A673 (cell line): ENCODE measurements at regions not wholly inside any gene's neighbourhood (a gene's known extent, or its start where the extent isn't known, plus 50 kb on each side); places are given as distances from the start of the nearest gene placed in this dataset.

ENCODE experiments used
- BruUV-seq: library from RNA; stranded (reverse); fragments of 400-500 nt; replicated peaks from 2 replicates; lab custom pipeline; 2021; lab: Mats Ljungman, UMichigan
- CTCF ChIA-PET: fragments of 300-600 bp; sonication (Branson Sonifier 250); formaldehyde crosslinking; loops from one replicate; lab custom pipeline; 2022; ENCODE audit warnings: antibody characterized with exemption; lab: Charles Lee
- POLR2A ChIA-PET: fragments of 300-600 bp; sonication (Branson Sonifier 250); formaldehyde crosslinking; loops from one replicate; lab custom pipeline; 2022; ENCODE audit warnings: antibody characterized with exemption; ENCODE audit not compliant: low non-redundant PET; lab: Charles Lee
- DNase-seq: peaks from one replicate; pipeline ENCODE4 v3.0.0-alpha.2; 2015; ENCODE audit warnings: low spot score
- H3K27ac ChIP-seq: fragments of 200-600 bp; sonication (generic); 2 replicates; pipeline ENCODE4 v1.5.1; 2016; ENCODE audit warnings: mixed run types, low read depth, mild to moderate bottlenecking, mixed read lengths, antibody characterized with exemption, low read length; ENCODE audit not compliant: poor library complexity, severe bottlenecking
- H3K27me3 ChIP-seq: fragments of 200-600 bp; sonication (generic); replicated peaks from 2 replicates; pipeline ENCODE4 v1.6.1; 2017; ENCODE audit warnings: mixed run types, low read depth, mild to moderate bottlenecking, mixed read lengths, antibody characterized with exemption, low read length; ENCODE audit not compliant: insufficient read depth, poor library complexity
- H3K36me3 ChIP-seq: fragments of 200-600 bp; sonication (generic); 2 replicates; pipeline ENCODE4 v1.6.1; 2016; ENCODE audit warnings: mixed run types, mild to moderate bottlenecking, mixed read lengths, antibody characterized with exemption, low read length; ENCODE audit not compliant: insufficient read depth, poor library complexity, severe bottlenecking
- H3K4me1 ChIP-seq: fragments of 200-600 bp; sonication (generic); 2 replicates; pipeline ENCODE4 v1.6.1; 2017; ENCODE audit warnings: mixed run types, mild to moderate bottlenecking, mixed read lengths, antibody characterized with exemption, low read length; ENCODE audit not compliant: insufficient read depth, poor library complexity, severe bottlenecking
- H3K4me3 ChIP-seq: fragments of 200-600 bp; sonication (generic); 2 replicates; pipeline ENCODE4 v1.5.1; 2016; ENCODE audit warnings: low read depth, mixed run types, mild to moderate bottlenecking, mixed read lengths, low read length; ENCODE audit not compliant: poor library complexity, severe bottlenecking
- H3K9me3 ChIP-seq: fragments of 200-600 bp; sonication (generic); 2 replicates; pipeline ENCODE4 v1.6.1; 2016; ENCODE audit warnings: mixed run types, low read depth, mild to moderate bottlenecking, mixed read lengths, antibody characterized with exemption, low read length; ENCODE audit not compliant: poor library complexity, severe bottlenecking
- EZH2 ChIP-seq: fragments of 200-600 bp; sonication (generic); IDR thresholded peaks from 2 replicates; pipeline ENCODE4 v1.6.1; 2017; ENCODE audit warnings: borderline replicate concordance, low read depth, mild to moderate bottlenecking, mixed read lengths, antibody characterized with exemption, low read length; ENCODE audit not compliant: poor library complexity, severe bottlenecking
- intact Hi-C: fragments of 100-400 bp; cut with micrococcal nuclease; formaldehyde crosslinking; loops from one replicate; pipeline ENCODE4 v1.10.0; 2022; ENCODE audit not compliant: unreplicated experiment
- TF ChIP-seq, protein P1 (sequence below): fragments of 300-800, 200-600 bp; sonication (generic); conservative IDR thresholded peaks from 2 replicates; pipeline ENCODE4 v1.5.1; 2017; ENCODE audit warnings: low read depth, mild to moderate bottlenecking, antibody characterized with exemption, low read length, moderate library complexity, mixed read lengths

DNA sequence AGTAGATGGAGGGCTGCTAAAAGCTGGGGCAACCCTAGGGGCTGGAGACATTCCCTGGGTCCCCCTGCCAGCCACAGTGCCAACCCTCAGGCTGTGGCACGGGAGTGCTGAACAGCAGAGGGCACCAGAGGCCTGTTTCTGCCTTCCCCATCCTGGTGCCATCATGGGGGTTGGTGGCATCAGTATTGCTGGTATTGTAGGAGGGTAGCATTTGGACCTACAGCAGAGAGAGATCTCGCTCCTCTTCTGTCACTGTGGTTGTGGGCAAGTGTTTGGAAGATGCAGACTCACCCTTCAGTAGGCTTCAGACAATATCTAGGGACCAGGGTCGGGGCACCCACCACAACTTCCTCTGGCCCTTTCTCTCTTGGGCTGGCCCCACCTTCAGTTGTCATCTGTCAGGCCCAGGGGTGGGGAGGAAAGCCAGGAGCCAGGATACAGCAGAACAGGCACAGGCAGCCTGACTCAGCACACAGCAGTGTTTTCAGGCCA is 123.5 kb downstream of the RPLP1 start:
- ChIA-PET POLR2A (interaction anchor here (0.7 kb wide), 1 partner anchor 287 kb away, joined by 4 read pairs; no protein-coding TSS in a partner anchor), CTCF (interaction anchor here (1.3 kb wide), 1 partner anchor 98 kb away, joined by 3 read pairs; no protein-coding TSS in a partner anchor)
- intact Hi-C loops: loop anchor here (10.0 kb wide), 1 partner anchor 909 kb away; no protein-coding TSS in a partner anchor
- TF ChIP-seq, protein P1, sequence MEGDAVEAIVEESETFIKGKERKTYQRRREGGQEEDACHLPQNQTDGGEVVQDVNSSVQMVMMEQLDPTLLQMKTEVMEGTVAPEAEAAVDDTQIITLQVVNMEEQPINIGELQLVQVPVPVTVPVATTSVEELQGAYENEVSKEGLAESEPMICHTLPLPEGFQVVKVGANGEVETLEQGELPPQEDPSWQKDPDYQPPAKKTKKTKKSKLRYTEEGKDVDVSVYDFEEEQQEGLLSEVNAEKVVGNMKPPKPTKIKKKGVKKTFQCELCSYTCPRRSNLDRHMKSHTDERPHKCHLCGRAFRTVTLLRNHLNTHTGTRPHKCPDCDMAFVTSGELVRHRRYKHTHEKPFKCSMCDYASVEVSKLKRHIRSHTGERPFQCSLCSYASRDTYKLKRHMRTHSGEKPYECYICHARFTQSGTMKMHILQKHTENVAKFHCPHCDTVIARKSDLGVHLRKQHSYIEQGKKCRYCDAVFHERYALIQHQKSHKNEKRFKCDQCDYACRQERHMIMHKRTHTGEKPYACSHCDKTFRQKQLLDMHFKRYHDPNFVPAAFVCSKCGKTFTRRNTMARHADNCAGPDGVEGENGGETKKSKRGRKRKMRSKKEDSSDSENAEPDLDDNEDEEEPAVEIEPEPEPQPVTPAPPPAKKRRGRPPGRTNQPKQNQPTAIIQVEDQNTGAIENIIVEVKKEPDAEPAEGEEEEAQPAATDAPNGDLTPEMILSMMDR: peak; percentile 83
- TF ChIP-seq EZH2: no peak
- Histone ChIP-seq H3K27ac (no peak overlapping the region), H3K4me1 (no peaks in the 10 kb centered on the region), H3K36me3 (no peaks in the 10 kb centered on the region), H3K9me3 (no peaks in the 10 kb centered on the region), H3K27me3 (no peaks in the 10 kb centered on the region), H3K4me3 (no peak overlapping the region)
- peak; percentile 58 for DNase-seq
- no TSS peak for BruUV-seq

GRCh38 chr15:69576948-69577351 is 124.3 kb downstream of the RPLP1 start:
- no TSS peak for BruUV-seq
- Histone ChIP-seq H3K27me3 (no peaks in the 10 kb centered on the region), H3K36me3 (no peaks in the 10 kb centered on the region), H3K27ac (no peak overlapping the region), H3K4me1 (no peaks in the 10 kb centered on the region), H3K9me3 (no peaks in the 10 kb centered on the region), H3K4me3 (no peak overlapping the region)
- intact Hi-C loops: loop anchor here (10.0 kb wide), 1 partner anchor 908 kb away; no protein-coding TSS in a partner anchor
- POLR2A ChIA-PET: interaction anchor here (0.5 to 0.7 kb wide), 2 partner anchors 16 to 286 kb away, joined by 4 to 6 read pairs; no protein-coding TSS in a partner anchor
- TF ChIP-seq EZH2: no peak
- TF ChIP-seq, protein P1: no peak
- CTCF ChIA-PET: interaction anchor here (0.7 kb wide), 1 partner anchor 96 kb away, joined by 5 read pairs; no protein-coding TSS in a partner anchor
- no peak for DNase-seq

- Histone ChIP-seq H3K27ac (no peak overlapping the region), H3K9me3 (no peaks in the 10 kb centered on the region), H3K27me3 (no peaks in the 10 kb centered on the region), H3K36me3 (no peaks in the 10 kb centered on the region), H3K4me3 (no peak overlapping the region), H3K4me1 (no peaks in the 10 kb centered on the region)
- intact Hi-C loops: loop anchor here (10.0 kb wide), 1 partner anchor 907 kb away; no protein-coding TSS in a partner anchor
- BruUV-seq: no TSS peak
- TF ChIP-seq, protein P1: no peak
- no peak for TF ChIP-seq EZH2
- DNase-seq: no peak
- POLR2A ChIA-PET: interaction anchor here (0.5 kb wide), 1 partner anchor 16 kb away, joined by 6 read pairs; no protein-coding TSS in a partner anchor
- CTCF ChIA-PET: no interaction called here
Measured at GRCh38 chr15:69577397-69577796, 124.8 kb downstream of the RPLP1 start.
